Adrenal gland (tissue), 5 donors: ENCODE measurements at regions not wholly inside any gene's neighbourhood (a gene's known extent, or its start where the extent isn't known, plus 50 kb on each side); places are given as distances from the start of the nearest gene placed in this dataset.

Experiments
- POLR2A ChIP-seq, 2 donors: fragments of 450-650 bp; IDR thresholded peaks; one replicate each; pipeline ENCODE4 v1.6.1; 2017; ENCODE audit warnings: antibody characterized with exemption in 2 of 2, mild to moderate bottlenecking in 2 of 2, moderate library complexity in 1 of 2
- TF ChIP-seq, protein P1 (sequence below), 6 experiments: fragments of 450-650 bp in 4 of 6; fragments of 200-600 bp in 2 of 6; sonication (generic) in 1 of 6; IDR thresholded peaks; 1 replicate in 5 of 6; 2 replicates in 1 of 6; pipeline versions ENCODE4 v1.5.1 to v1.8.0; 2016 to 2021; ENCODE audit warnings: antibody characterized with exemption in 6 of 6, mild to moderate bottlenecking in 2 of 6, moderate library complexity in 1 of 6
- donor health status: DM: no; HTN: no; CAD: no.

DNA sequence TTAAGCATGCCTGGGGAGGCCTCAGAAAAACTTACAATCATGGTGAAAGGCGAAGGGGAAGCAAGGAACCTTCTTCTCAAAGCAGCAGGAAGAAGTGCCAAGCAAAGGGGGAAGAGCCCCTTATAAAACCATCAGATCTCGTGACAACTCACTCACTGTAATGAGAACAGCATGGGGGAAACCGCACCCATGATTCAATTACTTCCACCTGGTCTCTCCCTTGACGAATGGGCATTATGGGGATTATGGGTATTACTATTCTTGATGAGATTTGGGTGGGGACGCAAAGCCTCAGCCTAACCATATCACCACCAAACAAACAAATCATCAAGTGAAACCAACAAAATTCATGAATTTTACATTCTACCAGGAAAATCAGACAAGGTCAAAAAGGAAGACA is 76.7 kb upstream of the TAB3 start:
- TF ChIP-seq, protein P1, sequence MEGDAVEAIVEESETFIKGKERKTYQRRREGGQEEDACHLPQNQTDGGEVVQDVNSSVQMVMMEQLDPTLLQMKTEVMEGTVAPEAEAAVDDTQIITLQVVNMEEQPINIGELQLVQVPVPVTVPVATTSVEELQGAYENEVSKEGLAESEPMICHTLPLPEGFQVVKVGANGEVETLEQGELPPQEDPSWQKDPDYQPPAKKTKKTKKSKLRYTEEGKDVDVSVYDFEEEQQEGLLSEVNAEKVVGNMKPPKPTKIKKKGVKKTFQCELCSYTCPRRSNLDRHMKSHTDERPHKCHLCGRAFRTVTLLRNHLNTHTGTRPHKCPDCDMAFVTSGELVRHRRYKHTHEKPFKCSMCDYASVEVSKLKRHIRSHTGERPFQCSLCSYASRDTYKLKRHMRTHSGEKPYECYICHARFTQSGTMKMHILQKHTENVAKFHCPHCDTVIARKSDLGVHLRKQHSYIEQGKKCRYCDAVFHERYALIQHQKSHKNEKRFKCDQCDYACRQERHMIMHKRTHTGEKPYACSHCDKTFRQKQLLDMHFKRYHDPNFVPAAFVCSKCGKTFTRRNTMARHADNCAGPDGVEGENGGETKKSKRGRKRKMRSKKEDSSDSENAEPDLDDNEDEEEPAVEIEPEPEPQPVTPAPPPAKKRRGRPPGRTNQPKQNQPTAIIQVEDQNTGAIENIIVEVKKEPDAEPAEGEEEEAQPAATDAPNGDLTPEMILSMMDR (IDR thresholded peaks at IDR 0.05): no peak
- TF ChIP-seq POLR2A (IDR thresholded peaks at IDR 0.05): no peak
